Stimulated activated memory B cell treated with anti-CD40 and anti-IgM and Interleukin-4, amounts not matched to agents 10 μg/mL and 1 μg/mL and 100 μg/mL, for 72 hours (primary cell): ENCODE measurements at regions not wholly inside any gene's neighbourhood (a gene's known extent, or its start where the extent isn't known, plus 50 kb on each side); places are given as distances from the start of the nearest gene placed in this dataset.

Source experiments
- ATAC-seq: fragments of 150-1000 bp; cut with Tn5 transposase; 2 replicates; pipeline ENCODE4 v1.10.0; 2021
- H3K27ac Mint-ChIP-seq: one replicate; pipeline ENCODE4 v1.8.0; 2022; ENCODE audit warnings: mild to moderate bottlenecking, mixed read lengths
- H3K27me3 Mint-ChIP-seq: one replicate; pipeline ENCODE4 v1.8.0; 2022; ENCODE audit warnings: mixed read lengths
- H3K36me3 Mint-ChIP-seq: one replicate; pipeline ENCODE4 v1.8.0; 2022; ENCODE audit warnings: mixed read lengths
- H3K4me1 Mint-ChIP-seq: one replicate; pipeline ENCODE4 v1.8.0; 2022; ENCODE audit warnings: mixed read lengths
- H3K4me3 Mint-ChIP-seq: one replicate; pipeline ENCODE4 v1.8.0; 2022; ENCODE audit warnings: mild to moderate bottlenecking, moderate library complexity, mixed read lengths
- H3K9me3 Mint-ChIP-seq: one replicate; pipeline ENCODE4 v1.8.0; 2022; ENCODE audit warnings: mixed read lengths

DNA sequence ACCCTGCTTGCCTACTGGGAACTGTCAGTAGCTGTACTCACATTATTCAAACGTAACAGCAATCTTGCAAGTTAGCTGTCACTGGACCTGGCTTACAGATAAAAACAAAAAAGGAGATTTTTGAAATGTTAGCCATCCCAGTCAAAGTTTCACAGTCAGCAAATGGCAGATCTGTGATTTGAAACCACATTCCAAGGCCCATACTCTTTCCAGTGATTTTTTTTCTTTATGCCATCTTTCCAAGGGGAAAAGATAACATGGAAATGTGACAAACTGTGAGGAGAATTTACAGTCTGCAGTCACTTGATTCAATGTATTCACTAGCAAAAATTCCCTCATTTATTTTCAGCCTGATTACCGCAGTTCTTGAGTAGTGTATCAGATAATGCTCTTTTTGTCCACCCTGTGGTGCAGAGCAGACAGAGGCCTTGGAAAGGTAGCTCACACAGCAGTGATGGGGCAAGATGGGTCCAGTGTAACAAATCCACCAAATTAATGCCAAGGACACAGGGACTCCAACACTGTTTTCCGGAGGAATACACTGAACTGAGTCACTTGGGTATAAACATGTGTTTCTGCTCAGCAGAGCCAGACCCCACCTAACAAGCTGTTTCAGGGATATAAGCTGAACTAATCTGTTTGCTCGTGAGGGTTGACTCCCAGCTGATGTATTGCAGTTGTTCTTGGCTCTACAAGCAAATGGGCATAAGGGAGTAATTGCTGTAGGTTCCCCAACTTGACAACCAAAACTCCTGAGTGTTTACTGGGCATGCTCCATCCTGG lies 49.9 kb upstream of the ADGRF1 start:
- H3K4me1 Mint-ChIP-seq, result peaks cover 6% of the 10 kb centered on the region
- H3K36me3 Mint-ChIP-seq, result no peaks in the 10 kb centered on the region
- no peak overlapping the region for H3K27ac Mint-ChIP-seq
- H3K9me3 Mint-ChIP-seq, result no peaks in the 10 kb centered on the region
- ATAC-seq, result no peak
- H3K4me3 Mint-ChIP-seq, result no peak overlapping the region
- H3K27me3 Mint-ChIP-seq, result peaks cover 9% of the 10 kb centered on the region
